Endothelial cell of umbilical vein (primary cell): ENCODE measurements at regions not wholly inside any gene's neighbourhood (a gene's known extent, or its start where the extent isn't known, plus 50 kb on each side); places are given as distances from the start of the nearest gene placed in this dataset.

ENCODE experiments used
- BruUV-seq: library from RNA; stranded (reverse); fragments of 400-500 nt; replicated peaks from 2 replicates; lab custom pipeline; 2021; lab: Mats Ljungman, UMichigan
- CTCF ChIA-PET: fragments of 300-600, 350-600 bp; sonication (Branson Sonifier 250); formaldehyde crosslinking; loops from one replicate; lab custom pipeline; 2021; ENCODE audit warnings: antibody characterized with exemption, inconsistent platforms; lab: Charles Lee
- POLR2A ChIA-PET: fragments of 300-600, 350-600 bp; sonication (Branson Sonifier 250); formaldehyde crosslinking; loops from one replicate; lab custom pipeline; 2021; ENCODE audit warnings: antibody characterized with exemption, inconsistent platforms; lab: Charles Lee
- DNase-seq: peaks from one replicate; pipeline ENCODE4 v3.0.0-alpha.2; 2011; ENCODE audit warnings: low read depth, low spot score
- FAIRE-seq: peaks from 2 replicates; lab custom pipeline; 2011; peaks lifted over from hg19 to GRCh38; lab: Jason Lieb, UNC
- H2AFZ ChIP-seq: 2 replicates; pipeline ENCODE4 v1.6.0; 2012; ENCODE audit warnings: low read depth, low read length, control low read depth, inconsistent platforms
- H3K27ac ChIP-seq: 2 replicates; pipeline ENCODE4 v1.5.1; 2011; ENCODE audit warnings: low read depth, mild to moderate bottlenecking, control low read depth, low read length, moderate library complexity; ENCODE audit not compliant: insufficient read depth
- H3K27me3 ChIP-seq, 2 experiments: 2 replicates each; pipeline versions ENCODE4 v1.6.0 to v1.6.1; 2011; ENCODE audit warnings: low read length in 2 of 2, mixed read lengths in 1 of 2; ENCODE audit not compliant: control insufficient read depth in 2 of 2, insufficient read depth in 2 of 2
- H3K36me3 ChIP-seq, 2 experiments: 2 replicates in 1 of 2; 3 replicates in 1 of 2; pipeline ENCODE4 v1.5.1; 2011; ENCODE audit warnings: low read length in 2 of 2, mild to moderate bottlenecking in 1 of 2, moderate library complexity in 1 of 2; ENCODE audit not compliant: control insufficient read depth in 2 of 2, insufficient read depth in 2 of 2; ENCODE audit errors: extremely low read depth in 1 of 2
- H3K4me1 ChIP-seq: 3 replicates; pipeline ENCODE4 v1.5.1; 2011; ENCODE audit warnings: mild to moderate bottlenecking, low read length; ENCODE audit not compliant: control insufficient read depth, insufficient read depth; ENCODE audit errors: extremely low read depth
- H3K4me2 ChIP-seq: 2 replicates; pipeline ENCODE4 v1.6.1; 2011; ENCODE audit warnings: low read length, control low read depth, mixed read lengths; ENCODE audit not compliant: insufficient read depth
- H3K4me3 ChIP-seq, 3 experiments: fragments of 200-600 bp in 1 of 3; sonication (generic), shearing (Covaris generic) in 1 of 3; replicated peaks in 1 of 3; 2 replicates each; pipeline ENCODE4 v1.5.1; 2011 to 2016; ENCODE audit warnings: control low read depth in 3 of 3, low read length in 3 of 3, mild to moderate bottlenecking in 2 of 3, inconsistent platforms in 1 of 3, low read depth in 1 of 3, moderate library complexity in 1 of 3; ENCODE audit not compliant: insufficient read depth in 1 of 3
- H3K79me2 ChIP-seq: 2 replicates; pipeline ENCODE4 v1.6.0; 2012; ENCODE audit warnings: low read length, inconsistent platforms; ENCODE audit not compliant: control insufficient read depth, insufficient read depth
- H3K9ac ChIP-seq: replicated peaks from 2 replicates; pipeline ENCODE3; 2011; ENCODE audit warnings: low read length, control low read depth; ENCODE audit not compliant: insufficient read depth; ENCODE audit errors: extremely low read depth
- H3K9me1 ChIP-seq: replicated peaks from 3 replicates; pipeline ENCODE4 v1.6.0; 2011; ENCODE audit warnings: mild to moderate bottlenecking, low read length; ENCODE audit not compliant: control insufficient read depth, insufficient read depth; ENCODE audit errors: extremely low read depth
- H3K9me3 ChIP-seq: replicated peaks from 2 replicates; pipeline ENCODE4 v1.5.1; 2012; ENCODE audit warnings: low read length, inconsistent platforms; ENCODE audit not compliant: control insufficient read depth, insufficient read depth
- H4K20me1 ChIP-seq: replicated peaks from 2 replicates; pipeline ENCODE3; 2011; ENCODE audit warnings: mild to moderate bottlenecking, low read length; ENCODE audit not compliant: control insufficient read depth, insufficient read depth; ENCODE audit errors: extremely low read depth
- CTCF ChIP-seq, 2 donors: IDR thresholded peaks; 1 replicate in 1 of 2; 2 replicates in 1 of 2; pipeline ENCODE4 v1.5.1; 2011; ENCODE audit warnings: low read length in 2 of 2, mild to moderate bottlenecking in 2 of 2, moderate library complexity in 2 of 2, control low read depth in 1 of 2, inconsistent platforms in 1 of 2, low read depth in 1 of 2; ENCODE audit not compliant: insufficient read depth in 1 of 2; ENCODE audit errors: extremely low read depth in 1 of 2
- EZH2 ChIP-seq: IDR thresholded peaks from 2 replicates; pipeline ENCODE4 v1.6.1; 2012; ENCODE audit warnings: borderline replicate concordance, low read depth, mild to moderate bottlenecking, moderate library complexity, low read length, inconsistent platforms; ENCODE audit not compliant: severe bottlenecking
- FOS ChIP-seq: IDR thresholded peaks from 2 replicates; pipeline ENCODE4 v1.6.1; 2011; ENCODE audit warnings: mild to moderate bottlenecking, low read length, moderate library complexity, borderline replicate concordance; ENCODE audit not compliant: insufficient read depth
- GATA2 ChIP-seq: IDR thresholded peaks from 2 replicates; pipeline ENCODE4 v1.7.0; 2011; ENCODE audit warnings: low read depth, mild to moderate bottlenecking, moderate library complexity, mixed read lengths, low read length; ENCODE audit not compliant: insufficient read length, insufficient read depth
- JUN ChIP-seq: IDR thresholded peaks from 2 replicates; pipeline ENCODE4 v1.6.1; 2011; ENCODE audit warnings: borderline replicate concordance, low read depth; ENCODE audit not compliant: insufficient read length, insufficient read depth
- MYC ChIP-seq: IDR thresholded peaks from one replicate; pipeline ENCODE4 v1.6.1; 2011; ENCODE audit warnings: mild to moderate bottlenecking, low read depth, low read length
- POLR2A ChIP-seq: IDR thresholded peaks from 2 replicates; pipeline ENCODE4 v1.6.1; 2012; ENCODE audit warnings: low read depth, mild to moderate bottlenecking, control low read depth, low read length
- POLR2AphosphoS5 ChIP-seq: IDR thresholded peaks from 2 replicates; pipeline ENCODE4 v1.6.1; 2012; ENCODE audit warnings: low read depth, mild to moderate bottlenecking, control low read depth, low read length, moderate library complexity; ENCODE audit not compliant: insufficient read depth
- dilution Hi-C: fragments of 300-500 bp; cut with MboI; formaldehyde crosslinking; loops from one replicate; pipeline ENCODE4 v1.15.0; 2019; ENCODE audit warnings: low sequenced_read_pairs; ENCODE audit not compliant: extremely low pct_ligation_motif_present
- intact Hi-C: fragments of 100-400 bp; cut with micrococcal nuclease; formaldehyde crosslinking; loops from one replicate; pipeline ENCODE4 v1.10.0; 2022
- TF ChIP-seq, protein P1 (sequence below): IDR thresholded peaks from 2 replicates; pipeline ENCODE4 v1.6.1; 2011; ENCODE audit not compliant: insufficient read depth, insufficient read length

- Histone ChIP-seq H4K20me1 (no peaks in the 10 kb centered on the region), H3K4me1 (no peaks in the 10 kb centered on the region), H3K27ac (no peak overlapping the region), H2AFZ (no peak overlapping the region), H3K79me2 (no peaks in the 10 kb centered on the region), H3K9me3 (no peaks in the 10 kb centered on the region), H3K4me3 (no peak overlapping the region), H3K9me1 (no peaks in the 10 kb centered on the region), H3K4me2 (no peak overlapping the region), H3K27me3 (no peaks in the 10 kb centered on the region), H3K9ac (no peak overlapping the region), H3K36me3 (no peaks in the 10 kb centered on the region)
- ChIA-PET CTCF (no interaction called here), POLR2A (no interaction called here)
- TF ChIP-seq POLR2AphosphoS5, result no peak
- no peak for TF ChIP-seq CTCF (IDR thresholded peaks at IDR 0.05; ENCODE audit: extremely low read depth in 1 of 2, insufficient read depth in 1 of 2, low read depth in 1 of 2, low read length in 2 of 2)
- no TSS peak for BruUV-seq
- no peak for FAIRE-seq
- intact Hi-C loops, result no loop called here
- no peak for DNase-seq
- dilution Hi-C loops, result no loop called here
Measured at GRCh38 chr12:72144553-72144952, 127.6 kb upstream of the TRHDE start.

- H3K9me1 ChIP-seq, result no peaks in the 10 kb centered on the region
- H2AFZ ChIP-seq, result no peak overlapping the region
- no peak overlapping the region for H3K9ac ChIP-seq
- no peak overlapping the region for H3K27ac ChIP-seq
- H3K36me3 ChIP-seq, result no peaks in the 10 kb centered on the region
- no peaks in the 10 kb centered on the region for H3K4me1 ChIP-seq
- dilution Hi-C loops, result no loop called here
- H4K20me1 ChIP-seq, result no peaks in the 10 kb centered on the region
- no TSS peak for BruUV-seq
- ChIA-PET CTCF (no interaction called here), POLR2A (no interaction called here)
- FAIRE-seq (no peak), DNase-seq (no peak)
- H3K27me3 ChIP-seq, result no peaks in the 10 kb centered on the region
- no peak overlapping the region for H3K4me2 ChIP-seq
- no peak for TF ChIP-seq POLR2A
- no peak for TF ChIP-seq POLR2AphosphoS5
- TF ChIP-seq EZH2, result no peak
- no peak for TF ChIP-seq MYC
- TF ChIP-seq FOS, result no peak
- TF ChIP-seq GATA2, result no peak
- TF ChIP-seq, protein P1, sequence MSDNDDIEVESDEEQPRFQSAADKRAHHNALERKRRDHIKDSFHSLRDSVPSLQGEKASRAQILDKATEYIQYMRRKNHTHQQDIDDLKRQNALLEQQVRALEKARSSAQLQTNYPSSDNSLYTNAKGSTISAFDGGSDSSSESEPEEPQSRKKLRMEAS, result no peak
- TF ChIP-seq JUN, result no peak
- no peak for TF ChIP-seq CTCF (IDR thresholded peaks at IDR 0.05; ENCODE audit: extremely low read depth in 1 of 2, insufficient read depth in 1 of 2, low read depth in 1 of 2, low read length in 2 of 2)
- intact Hi-C loops, result no loop called here
- H3K79me2 ChIP-seq, result no peaks in the 10 kb centered on the region
- no peaks in the 10 kb centered on the region for H3K9me3 ChIP-seq
- H3K4me3 ChIP-seq, result no peak overlapping the region
Measured at GRCh38 chr12:72146495-72146894, 125.7 kb upstream of the TRHDE start.
